Liver (tissue), 3 donors: ENCODE measurements at regions not wholly inside any gene's neighbourhood (a gene's known extent, or its start where the extent isn't known, plus 50 kb on each side); places are given as distances from the start of the nearest gene placed in this dataset.

Source experiments
- EGR1 ChIP-seq, 2 donors: IDR thresholded peaks; 2 replicates each; pipeline ENCODE4 v1.6.1; 2016 to 2018; ENCODE audit warnings: antibody characterized with exemption in 2 of 2, low read depth in 2 of 2
- GABPA ChIP-seq, 2 donors: IDR thresholded peaks in 1 of 2; conservative IDR thresholded peaks in 1 of 2; 2 replicates each; pipeline ENCODE4 v1.6.1; 2016; ENCODE audit warnings: antibody characterized with exemption in 2 of 2, mild to moderate bottlenecking in 1 of 2, moderate library complexity in 1 of 2
- RAD21 ChIP-seq, 2 donors: IDR thresholded peaks; 2 replicates each; pipeline ENCODE4 v1.6.1; 2016; ENCODE audit warnings: antibody characterized with exemption in 2 of 2, mild to moderate bottlenecking in 2 of 2
- TAF1 ChIP-seq: conservative IDR thresholded peaks from 2 replicates; pipeline ENCODE4 v1.6.1; 2016; ENCODE audit warnings: antibody characterized with exemption, mild to moderate bottlenecking
- YY1 ChIP-seq: IDR thresholded peaks from 2 replicates; pipeline ENCODE4 v1.6.1; 2016; ENCODE audit warnings: antibody characterized with exemption, mild to moderate bottlenecking
- TF ChIP-seq, protein P1 (sequence below): fragments of 150-350 bp; IDR thresholded peaks from 2 replicates; pipeline ENCODE4 v1.5.1; 2017; ENCODE audit warnings: improper control_type of control experiment, low read depth, low read length; ENCODE audit not compliant: missing input control
- TF ChIP-seq, protein P2 (sequence below): IDR thresholded peaks from 2 replicates; pipeline ENCODE4 v1.6.1; 2016; ENCODE audit warnings: antibody characterized with exemption, mild to moderate bottlenecking
- TF ChIP-seq, protein P3 (sequence below): IDR thresholded peaks from 2 replicates; pipeline ENCODE4 v1.6.1; 2016; ENCODE audit warnings: antibody characterized with exemption
- TF ChIP-seq, protein P4 (sequence below): IDR thresholded peaks from 2 replicates; pipeline ENCODE4 v1.6.1; 2016; ENCODE audit warnings: antibody characterized with exemption
- donor health status: healthy.
- donor health status: healthy.

DNA sequence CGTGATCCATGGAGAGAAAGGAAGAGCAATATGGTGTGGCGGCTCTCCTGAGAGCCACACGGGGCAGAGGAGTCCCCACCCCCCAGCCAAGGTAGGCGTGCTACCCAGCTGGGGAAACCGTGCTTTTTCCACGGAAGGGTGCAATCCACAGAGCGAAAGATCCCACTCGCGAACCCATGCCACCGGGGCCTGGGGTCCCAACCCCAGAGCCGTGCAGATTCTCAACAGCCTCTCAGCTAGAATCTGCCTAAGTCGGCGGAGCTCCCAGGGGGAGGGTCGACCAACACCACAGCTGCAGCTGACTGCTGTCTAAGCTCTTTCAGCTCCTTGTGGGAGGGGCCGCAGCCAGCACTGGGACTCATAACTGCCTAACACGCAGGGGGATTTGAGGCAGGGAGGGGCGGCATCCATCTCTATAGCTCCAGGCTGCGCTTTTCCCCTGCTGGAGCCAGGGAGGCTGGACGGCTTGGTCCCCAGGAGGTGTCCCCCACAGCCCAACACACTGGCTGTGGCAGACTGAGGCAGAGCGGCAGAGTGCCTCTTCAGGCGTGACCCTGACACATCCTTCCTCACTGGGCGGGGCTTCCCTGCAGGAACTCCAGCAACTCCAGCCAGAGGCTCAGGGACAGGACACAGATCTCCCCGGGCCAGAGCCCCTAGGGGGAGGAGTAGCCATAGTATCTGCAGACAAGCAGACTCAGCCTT, 107.6 kb upstream of the ZBTB20 start:
- TF ChIP-seq GABPA (IDR thresholded peaks at IDR 0.05 in 1 of 2, conservative IDR thresholded peaks at IDR 0.05 in 1 of 2) (no peak), RAD21 (IDR thresholded peaks at IDR 0.05) (no peak), YY1 (no peak), TAF1 (no peak), EGR1 (IDR thresholded peaks at IDR 0.05; ENCODE audit: low read depth in 2 of 2) (no peak)
- TF ChIP-seq, protein P1, sequence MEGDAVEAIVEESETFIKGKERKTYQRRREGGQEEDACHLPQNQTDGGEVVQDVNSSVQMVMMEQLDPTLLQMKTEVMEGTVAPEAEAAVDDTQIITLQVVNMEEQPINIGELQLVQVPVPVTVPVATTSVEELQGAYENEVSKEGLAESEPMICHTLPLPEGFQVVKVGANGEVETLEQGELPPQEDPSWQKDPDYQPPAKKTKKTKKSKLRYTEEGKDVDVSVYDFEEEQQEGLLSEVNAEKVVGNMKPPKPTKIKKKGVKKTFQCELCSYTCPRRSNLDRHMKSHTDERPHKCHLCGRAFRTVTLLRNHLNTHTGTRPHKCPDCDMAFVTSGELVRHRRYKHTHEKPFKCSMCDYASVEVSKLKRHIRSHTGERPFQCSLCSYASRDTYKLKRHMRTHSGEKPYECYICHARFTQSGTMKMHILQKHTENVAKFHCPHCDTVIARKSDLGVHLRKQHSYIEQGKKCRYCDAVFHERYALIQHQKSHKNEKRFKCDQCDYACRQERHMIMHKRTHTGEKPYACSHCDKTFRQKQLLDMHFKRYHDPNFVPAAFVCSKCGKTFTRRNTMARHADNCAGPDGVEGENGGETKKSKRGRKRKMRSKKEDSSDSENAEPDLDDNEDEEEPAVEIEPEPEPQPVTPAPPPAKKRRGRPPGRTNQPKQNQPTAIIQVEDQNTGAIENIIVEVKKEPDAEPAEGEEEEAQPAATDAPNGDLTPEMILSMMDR: no peak
- TF ChIP-seq, protein P2, sequence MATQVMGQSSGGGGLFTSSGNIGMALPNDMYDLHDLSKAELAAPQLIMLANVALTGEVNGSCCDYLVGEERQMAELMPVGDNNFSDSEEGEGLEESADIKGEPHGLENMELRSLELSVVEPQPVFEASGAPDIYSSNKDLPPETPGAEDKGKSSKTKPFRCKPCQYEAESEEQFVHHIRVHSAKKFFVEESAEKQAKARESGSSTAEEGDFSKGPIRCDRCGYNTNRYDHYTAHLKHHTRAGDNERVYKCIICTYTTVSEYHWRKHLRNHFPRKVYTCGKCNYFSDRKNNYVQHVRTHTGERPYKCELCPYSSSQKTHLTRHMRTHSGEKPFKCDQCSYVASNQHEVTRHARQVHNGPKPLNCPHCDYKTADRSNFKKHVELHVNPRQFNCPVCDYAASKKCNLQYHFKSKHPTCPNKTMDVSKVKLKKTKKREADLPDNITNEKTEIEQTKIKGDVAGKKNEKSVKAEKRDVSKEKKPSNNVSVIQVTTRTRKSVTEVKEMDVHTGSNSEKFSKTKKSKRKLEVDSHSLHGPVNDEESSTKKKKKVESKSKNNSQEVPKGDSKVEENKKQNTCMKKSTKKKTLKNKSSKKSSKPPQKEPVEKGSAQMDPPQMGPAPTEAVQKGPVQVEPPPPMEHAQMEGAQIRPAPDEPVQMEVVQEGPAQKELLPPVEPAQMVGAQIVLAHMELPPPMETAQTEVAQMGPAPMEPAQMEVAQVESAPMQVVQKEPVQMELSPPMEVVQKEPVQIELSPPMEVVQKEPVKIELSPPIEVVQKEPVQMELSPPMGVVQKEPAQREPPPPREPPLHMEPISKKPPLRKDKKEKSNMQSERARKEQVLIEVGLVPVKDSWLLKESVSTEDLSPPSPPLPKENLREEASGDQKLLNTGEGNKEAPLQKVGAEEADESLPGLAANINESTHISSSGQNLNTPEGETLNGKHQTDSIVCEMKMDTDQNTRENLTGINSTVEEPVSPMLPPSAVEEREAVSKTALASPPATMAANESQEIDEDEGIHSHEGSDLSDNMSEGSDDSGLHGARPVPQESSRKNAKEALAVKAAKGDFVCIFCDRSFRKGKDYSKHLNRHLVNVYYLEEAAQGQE: no peak
- TF ChIP-seq, protein P3, sequence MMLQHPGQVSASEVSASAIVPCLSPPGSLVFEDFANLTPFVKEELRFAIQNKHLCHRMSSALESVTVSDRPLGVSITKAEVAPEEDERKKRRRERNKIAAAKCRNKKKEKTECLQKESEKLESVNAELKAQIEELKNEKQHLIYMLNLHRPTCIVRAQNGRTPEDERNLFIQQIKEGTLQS: no peak
- TF ChIP-seq, protein P4, sequence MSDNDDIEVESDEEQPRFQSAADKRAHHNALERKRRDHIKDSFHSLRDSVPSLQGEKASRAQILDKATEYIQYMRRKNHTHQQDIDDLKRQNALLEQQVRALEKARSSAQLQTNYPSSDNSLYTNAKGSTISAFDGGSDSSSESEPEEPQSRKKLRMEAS: no peak
